Colonic mucosa (tissue), 4 donors: ENCODE measurements at regions not wholly inside any gene's neighbourhood (a gene's known extent, or its start where the extent isn't known, plus 50 kb on each side); places are given as distances from the start of the nearest gene placed in this dataset.

Experiments used
- DNase-seq: peaks from one replicate; pipeline ENCODE4 v3.0.0-alpha.2; 2020
- H3K27ac ChIP-seq: fragments of 200-600 bp; one replicate; pipeline ENCODE4 v1.8.0; 2021
- H3K27me3 ChIP-seq: fragments of 200-600 bp; one replicate; pipeline ENCODE4 v1.8.0; 2021
- H3K36me3 ChIP-seq: fragments of 200-600 bp; one replicate; pipeline ENCODE4 v1.8.0; 2021
- H3K4me1 ChIP-seq: fragments of 200-600 bp; one replicate; pipeline ENCODE4 v1.8.0; 2021; ENCODE audit warnings: mild to moderate bottlenecking
- H3K4me3 ChIP-seq: fragments of 200-600 bp; one replicate; pipeline ENCODE4 v1.8.0; 2021
- H3K9ac ChIP-seq, 2 donors: one replicate each; pipeline ENCODE4 v1.7.0; 2013; ENCODE audit warnings: control low read depth in 2 of 2, low read depth in 2 of 2, low read length in 2 of 2
- H3K9me3 ChIP-seq: fragments of 200-600 bp; one replicate; pipeline ENCODE4 v1.8.0; 2021
- CTCF ChIP-seq: fragments of 200-600 bp; IDR thresholded peaks from one replicate; pipeline ENCODE4 v1.8.0; 2022; ENCODE audit warnings: antibody characterized with exemption, mild to moderate bottlenecking
- intact Hi-C: fragments of 100-400 bp; cut with DNase I; formaldehyde crosslinking; loops from one replicate; pipeline ENCODE4 v1.14.1; 2022
- donor health status: healthy.
- donor health status: DM: no; HTN: no; CAD: no.
- donor health status: DM: no; HTN: no; CAD: no.

- no peaks in the 10 kb centered on the region for H3K9me3 ChIP-seq
Observed at GRCh38 chr4:62460329-62460728, 1260.2 kb downstream of the ADGRL3 start.

GRCh38 chr4:62457356-62457755 lies 1257.2 kb downstream of the ADGRL3 start:
- H3K27me3 ChIP-seq = no peaks in the 10 kb centered on the region
- no peak overlapping the region for H3K9ac ChIP-seq
- no peaks in the 10 kb centered on the region for H3K36me3 ChIP-seq
- intact Hi-C loops = no loop called here
- H3K4me3 ChIP-seq = no peak overlapping the region
- no peak overlapping the region for H3K27ac ChIP-seq
- no peaks in the 10 kb centered on the region for H3K4me1 ChIP-seq
- no peaks in the 10 kb centered on the region for H3K9me3 ChIP-seq
- TF ChIP-seq CTCF = no peak
- no peak for DNase-seq

More at GRCh38 chr4:62460329-62460728, 1260.2 kb downstream of the ADGRL3 start:
- H3K27ac ChIP-seq = no peak overlapping the region
- H3K36me3 ChIP-seq = no peaks in the 10 kb centered on the region
- H3K9ac ChIP-seq = no peak overlapping the region
- H3K4me3 ChIP-seq = no peak overlapping the region
- H3K4me1 ChIP-seq = no peaks in the 10 kb centered on the region
- DNase-seq = no peak
- no peaks in the 10 kb centered on the region for H3K27me3 ChIP-seq
- no peak for TF ChIP-seq CTCF
- intact Hi-C loops = no loop called here

- DNase-seq = no peak
- Histone ChIP-seq H3K27ac (no peak overlapping the region), H3K4me3 (no peak overlapping the region), H3K27me3 (no peaks in the 10 kb centered on the region), H3K9ac (no peak overlapping the region), H3K36me3 (no peaks in the 10 kb centered on the region), H3K9me3 (no peaks in the 10 kb centered on the region), H3K4me1 (no peaks in the 10 kb centered on the region)
- no peak for TF ChIP-seq CTCF
- intact Hi-C loops = no loop called here
Observed at GRCh38 chr4:62455871-62456270, 1255.7 kb downstream of the ADGRL3 start.

- intact Hi-C loops = no loop called here
- Histone ChIP-seq H3K27me3 (no peaks in the 10 kb centered on the region), H3K9me3 (no peaks in the 10 kb centered on the region), H3K4me3 (no peak overlapping the region), H3K36me3 (no peaks in the 10 kb centered on the region), H3K4me1 (no peaks in the 10 kb centered on the region), H3K27ac (no peak overlapping the region), H3K9ac (no peak overlapping the region)
- TF ChIP-seq CTCF = no peak
- DNase-seq = no peak
Observed at GRCh38 chr4:62454535-62454934, 1254.4 kb downstream of the ADGRL3 start.

GRCh38 chr4:62450740-62451139 lies 1250.6 kb downstream of the ADGRL3 start:
- H3K4me1 ChIP-seq = no peaks in the 10 kb centered on the region
- intact Hi-C loops = no loop called here
- no peak for TF ChIP-seq CTCF
- H3K36me3 ChIP-seq = no peaks in the 10 kb centered on the region
- H3K27ac ChIP-seq = no peak overlapping the region
- H3K9ac ChIP-seq = no peak overlapping the region
- H3K9me3 ChIP-seq = no peaks in the 10 kb centered on the region
- H3K4me3 ChIP-seq = no peak overlapping the region
- DNase-seq = no peak
- no peaks in the 10 kb centered on the region for H3K27me3 ChIP-seq

GRCh38 chr4:62449538-62449937 lies 1249.4 kb downstream of the ADGRL3 start:
- DNase-seq = no peak
- intact Hi-C loops = no loop called here
- TF ChIP-seq CTCF = no peak
- Histone ChIP-seq H3K4me3 (no peak overlapping the region), H3K9me3 (no peaks in the 10 kb centered on the region), H3K27ac (no peak overlapping the region), H3K9ac (no peak overlapping the region), H3K36me3 (no peaks in the 10 kb centered on the region), H3K27me3 (no peaks in the 10 kb centered on the region), H3K4me1 (no peaks in the 10 kb centered on the region)
